Karpas-422 (cell line): ENCODE measurements at regions not wholly inside any gene's neighbourhood (a gene's known extent, or its start where the extent isn't known, plus 50 kb on each side); places are given as distances from the start of the nearest gene placed in this dataset.

Experiments
- DNase-seq: peaks from one replicate; pipeline ENCODE4 v3.0.0-alpha.2; 2015
- H2AFZ ChIP-seq: fragments of 200-600 bp; sonication (generic); 2 replicates; pipeline ENCODE4 v1.6.1; 2014; ENCODE audit warnings: antibody characterized with exemption, low read length, mixed read lengths
- H3K27ac ChIP-seq: fragments of 200-600 bp; sonication (generic); 2 replicates; pipeline ENCODE4 v1.5.1; 2014; ENCODE audit warnings: mild to moderate bottlenecking, low read length, moderate library complexity
- H3K27me3 ChIP-seq: fragments of 200-600 bp; sonication (generic); 2 replicates; pipeline ENCODE4 v1.6.1; 2014; ENCODE audit warnings: low read length, mixed read lengths
- H3K36me3 ChIP-seq: fragments of 200-600 bp; sonication (generic); 2 replicates; pipeline ENCODE4 v1.6.1; 2014; ENCODE audit warnings: low read length, mixed read lengths; ENCODE audit not compliant: insufficient read depth
- H3K4me1 ChIP-seq: fragments of 200-600 bp; sonication (generic); 2 replicates; pipeline ENCODE4 v1.6.1; 2014; ENCODE audit warnings: mild to moderate bottlenecking, low read length, mixed read lengths
- H3K4me2 ChIP-seq: fragments of 200-600 bp; sonication (generic); 2 replicates; pipeline ENCODE4 v1.6.1; 2014; ENCODE audit warnings: low read length, low read depth, mild to moderate bottlenecking; ENCODE audit not compliant: poor library complexity, severe bottlenecking
- H3K4me3 ChIP-seq: fragments of 200-600 bp; sonication (generic); 2 replicates; pipeline ENCODE4 v1.5.1; 2014; ENCODE audit warnings: mild to moderate bottlenecking, antibody characterized with exemption, low read length, mixed read lengths
- H3K79me2 ChIP-seq: fragments of 200-600 bp; sonication (generic); 2 replicates; pipeline ENCODE4 v1.6.1; 2014; ENCODE audit warnings: mild to moderate bottlenecking, low read length, mixed read lengths
- H3K9ac ChIP-seq: fragments of 200-600 bp; sonication (generic); 2 replicates; pipeline ENCODE4 v1.6.0; 2014; ENCODE audit warnings: low read length
- H3K9me2 ChIP-seq: fragments of 200-600 bp; sonication (generic), shearing (Covaris generic); replicated peaks from 2 replicates; pipeline ENCODE4 v1.6.0; 2014; ENCODE audit warnings: mild to moderate bottlenecking, low read length, moderate library complexity; ENCODE audit not compliant: insufficient read depth
- H3K9me3 ChIP-seq: fragments of 300-700, 200-600 bp; sonication (generic); 2 replicates; pipeline ENCODE4 v1.6.1; 2014; ENCODE audit warnings: low read length, mixed read lengths
- H4K20me1 ChIP-seq: fragments of 200-600 bp; sonication (generic); 2 replicates; pipeline ENCODE4 v1.6.1; 2014; ENCODE audit warnings: mild to moderate bottlenecking, antibody characterized with exemption, low read length, low read depth; ENCODE audit not compliant: insufficient read depth

GRCh38 chrX:68995780-68996551, 167.1 kb downstream of the EFNB1 start:
- no peaks in the 10 kb centered on the region for H3K9me2 ChIP-seq
- no peaks in the 10 kb centered on the region for H3K9me3 ChIP-seq
- H3K4me1 ChIP-seq: no peaks in the 10 kb centered on the region
- no peak overlapping the region for H2AFZ ChIP-seq
- no peaks in the 10 kb centered on the region for H4K20me1 ChIP-seq
- no peak overlapping the region for H3K4me2 ChIP-seq
- H3K36me3 ChIP-seq: no peaks in the 10 kb centered on the region
- no peaks in the 10 kb centered on the region for H3K27me3 ChIP-seq
- H3K9ac ChIP-seq: no peak overlapping the region
- no peak overlapping the region for H3K4me3 ChIP-seq
- H3K79me2 ChIP-seq: no peaks in the 10 kb centered on the region
- no peak overlapping the region for H3K27ac ChIP-seq
- no peak for DNase-seq

DNA sequence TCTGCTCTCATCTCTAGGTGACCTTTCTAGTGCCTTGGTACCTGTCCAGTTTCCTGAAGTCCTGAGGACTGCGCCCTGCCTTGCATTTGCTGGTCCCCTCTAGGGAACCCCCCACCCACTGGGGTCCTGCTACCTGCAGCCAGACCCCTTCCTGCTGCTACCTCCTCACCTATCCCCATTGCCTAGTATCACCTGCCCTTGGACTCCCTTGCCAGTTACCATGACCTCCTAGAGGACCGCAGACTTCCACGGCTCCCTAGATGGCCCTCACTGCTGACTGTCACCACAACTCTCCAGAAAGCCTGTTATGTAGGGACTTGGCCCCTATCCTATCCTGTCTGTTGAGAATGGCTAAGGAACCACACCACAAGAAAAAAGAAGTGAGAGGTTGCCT, 166.6 kb downstream of the EFNB1 start:
- H3K9me3 ChIP-seq: no peaks in the 10 kb centered on the region
- no peak overlapping the region for H3K4me2 ChIP-seq
- H3K27me3 ChIP-seq: no peaks in the 10 kb centered on the region
- no peaks in the 10 kb centered on the region for H3K9me2 ChIP-seq
- H3K36me3 ChIP-seq: no peaks in the 10 kb centered on the region
- H3K4me1 ChIP-seq: no peaks in the 10 kb centered on the region
- no peak overlapping the region for H3K27ac ChIP-seq
- no peak for DNase-seq
- H3K79me2 ChIP-seq: no peaks in the 10 kb centered on the region
- no peak overlapping the region for H3K4me3 ChIP-seq
- H4K20me1 ChIP-seq: no peaks in the 10 kb centered on the region
- H2AFZ ChIP-seq: no peak overlapping the region
- no peak overlapping the region for H3K9ac ChIP-seq

DNA sequence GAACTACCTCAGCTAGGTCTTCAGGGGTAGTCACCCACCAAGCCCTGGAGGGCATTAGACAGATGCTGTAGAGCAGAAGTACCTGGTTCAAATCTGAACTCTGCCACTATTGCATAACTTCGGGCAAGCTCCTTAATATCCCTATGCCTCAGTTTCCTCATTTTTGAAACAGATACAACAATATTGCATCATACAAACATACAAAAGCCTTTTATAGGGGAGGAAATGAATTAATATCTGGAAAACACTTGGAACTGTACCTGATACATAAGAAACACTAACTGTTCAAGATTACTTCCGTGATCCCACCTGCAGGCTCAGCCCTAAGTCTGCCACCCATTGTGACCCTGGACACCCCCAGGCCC, 166.1 kb downstream of the EFNB1 start:
- H3K9ac ChIP-seq: no peak overlapping the region
- H2AFZ ChIP-seq: no peak overlapping the region
- DNase-seq: no peak
- no peak overlapping the region for H3K4me2 ChIP-seq
- H3K36me3 ChIP-seq: no peaks in the 10 kb centered on the region
- H3K4me3 ChIP-seq: no peak overlapping the region
- no peaks in the 10 kb centered on the region for H3K9me2 ChIP-seq
- H3K79me2 ChIP-seq: no peaks in the 10 kb centered on the region
- no peaks in the 10 kb centered on the region for H3K9me3 ChIP-seq
- H3K27me3 ChIP-seq: no peaks in the 10 kb centered on the region
- H3K4me1 ChIP-seq: no peaks in the 10 kb centered on the region
- H3K27ac ChIP-seq: no peak overlapping the region
- no peaks in the 10 kb centered on the region for H4K20me1 ChIP-seq

- no peaks in the 10 kb centered on the region for H3K79me2 ChIP-seq
- H3K9me3 ChIP-seq: no peaks in the 10 kb centered on the region
- no peaks in the 10 kb centered on the region for H3K4me1 ChIP-seq
- no peaks in the 10 kb centered on the region for H4K20me1 ChIP-seq
- no peak overlapping the region for H3K9ac ChIP-seq
- H2AFZ ChIP-seq: no peak overlapping the region
- no peaks in the 10 kb centered on the region for H3K36me3 ChIP-seq
- no peaks in the 10 kb centered on the region for H3K9me2 ChIP-seq
- no peak overlapping the region for H3K4me2 ChIP-seq
- DNase-seq: no peak
- H3K27ac ChIP-seq: no peak overlapping the region
- H3K4me3 ChIP-seq: no peak overlapping the region
- H3K27me3 ChIP-seq: no peaks in the 10 kb centered on the region
These were observed 165.5 kb downstream of the EFNB1 start for GRCh38 chrX:68994135-68994890.

GRCh38 chrX:68992821-68993397, 164.1 kb downstream of the EFNB1 start:
- H3K9ac ChIP-seq: no peak overlapping the region
- H2AFZ ChIP-seq: no peak overlapping the region
- no peaks in the 10 kb centered on the region for H3K36me3 ChIP-seq
- H3K9me2 ChIP-seq: no peaks in the 10 kb centered on the region
- no peak overlapping the region for H3K27ac ChIP-seq
- no peaks in the 10 kb centered on the region for H3K9me3 ChIP-seq
- no peaks in the 10 kb centered on the region for H4K20me1 ChIP-seq
- H3K79me2 ChIP-seq: no peaks in the 10 kb centered on the region
- H3K4me2 ChIP-seq: no peak overlapping the region
- H3K4me3 ChIP-seq: no peak overlapping the region
- no peak for DNase-seq
- H3K27me3 ChIP-seq: no peaks in the 10 kb centered on the region
- no peaks in the 10 kb centered on the region for H3K4me1 ChIP-seq

DNA sequence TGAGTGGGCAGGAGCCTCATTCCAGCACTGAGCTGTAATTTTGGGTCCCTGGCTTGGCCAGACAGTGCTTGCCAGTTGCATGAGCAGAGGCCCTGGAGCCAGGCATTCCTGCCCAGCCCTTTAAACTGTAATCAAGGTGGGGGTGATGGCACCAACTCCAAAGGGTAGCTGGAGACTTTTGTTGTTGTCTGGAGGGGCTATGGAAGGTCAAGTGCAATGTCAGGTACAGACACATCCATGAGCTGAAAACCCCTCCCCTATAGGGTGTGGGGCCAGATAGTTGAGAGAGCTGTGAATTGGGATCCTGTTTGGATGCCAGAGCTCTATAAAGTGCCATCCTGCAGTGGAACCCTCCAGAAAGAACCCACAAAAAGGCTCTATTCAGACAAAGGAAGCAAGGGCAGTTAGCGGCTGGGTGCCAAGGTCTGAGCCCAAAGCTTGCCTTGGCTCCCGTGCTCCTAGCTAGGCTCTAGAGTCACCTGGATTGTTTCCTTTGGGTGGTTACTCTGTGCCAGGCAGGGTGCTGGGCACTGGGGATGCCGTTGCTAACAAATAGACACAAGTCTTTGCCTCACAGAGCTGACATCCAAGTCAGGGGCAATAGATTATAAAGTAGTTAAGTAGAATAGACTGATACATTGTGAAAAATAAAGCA, 163.0 kb downstream of the EFNB1 start:
- Histone ChIP-seq H3K4me3 (no peak overlapping the region), H4K20me1 (no peaks in the 10 kb centered on the region), H3K9me3 (no peaks in the 10 kb centered on the region), H3K79me2 (no peaks in the 10 kb centered on the region), H3K27me3 (no peaks in the 10 kb centered on the region), H2AFZ (no peak overlapping the region), H3K4me1 (no peaks in the 10 kb centered on the region), H3K4me2 (no peak overlapping the region), H3K9me2 (no peaks in the 10 kb centered on the region), H3K27ac (no peak overlapping the region), H3K9ac (no peak overlapping the region), H3K36me3 (no peaks in the 10 kb centered on the region)
- no peak for DNase-seq

- H3K9me3 ChIP-seq: no peaks in the 10 kb centered on the region
- H4K20me1 ChIP-seq: no peaks in the 10 kb centered on the region
- H3K4me2 ChIP-seq: no peak overlapping the region
- H3K27ac ChIP-seq: no peak overlapping the region
- no peaks in the 10 kb centered on the region for H3K36me3 ChIP-seq
- H3K9me2 ChIP-seq: no peaks in the 10 kb centered on the region
- no peaks in the 10 kb centered on the region for H3K79me2 ChIP-seq
- no peak overlapping the region for H3K4me3 ChIP-seq
- H3K27me3 ChIP-seq: no peaks in the 10 kb centered on the region
- DNase-seq: no peak
- no peak overlapping the region for H3K9ac ChIP-seq
- no peak overlapping the region for H2AFZ ChIP-seq
- no peaks in the 10 kb centered on the region for H3K4me1 ChIP-seq
These were observed 162.1 kb downstream of the EFNB1 start for GRCh38 chrX:68990948-68991347.
